ENCODE measurements at regions not wholly inside any gene's neighbourhood (a gene's known extent, or its start where the extent isn't known, plus 50 kb on each side); places are given as distances from the start of the nearest gene placed in this dataset.
"Not testable (repeated sequence)": the region's sequence is repeated elsewhere in the genome, so short reads cannot be mapped to it uniquely, and the experiment has no call there.

DNA sequence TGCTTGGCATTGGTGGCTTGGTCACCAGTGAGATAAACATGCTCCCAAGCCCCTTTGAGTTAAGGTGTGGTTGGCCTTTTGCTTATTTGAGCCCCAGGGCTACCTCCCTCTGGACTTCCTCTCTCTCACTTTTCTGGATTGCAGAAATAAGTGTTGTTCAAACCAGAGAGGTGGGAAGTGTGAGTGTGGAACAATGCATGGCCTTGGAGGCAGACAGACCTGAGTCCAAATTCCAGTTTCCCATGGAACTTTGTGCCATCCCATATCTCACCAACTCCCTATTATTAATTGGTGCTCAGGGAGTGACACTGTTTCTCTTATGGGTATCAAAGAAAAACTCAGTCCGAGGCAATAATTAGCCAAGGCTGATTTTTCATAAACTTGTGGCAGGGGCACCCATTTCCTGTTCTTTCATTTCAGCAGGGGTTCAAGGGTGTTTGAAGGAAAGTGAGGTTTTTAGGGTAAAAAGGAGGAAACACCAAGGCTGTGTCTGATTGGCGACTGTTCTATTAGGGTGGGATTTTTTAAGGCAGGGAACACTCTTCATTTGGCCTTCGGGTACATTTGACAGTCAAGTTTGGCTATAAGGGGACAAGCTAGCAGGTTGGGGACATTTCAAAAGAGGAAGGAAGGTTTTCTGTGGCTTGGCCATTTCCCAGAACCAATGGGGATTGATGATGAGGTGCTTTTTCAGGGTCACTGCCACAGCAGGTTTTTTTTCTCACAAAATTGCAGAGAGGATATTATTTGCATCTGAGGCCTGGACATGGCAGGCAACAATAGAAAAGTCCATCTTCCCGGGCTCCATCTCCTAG lies 148.8 kb upstream of the NPY start:
- DNase-seq (ENCODE audit: low spot score) = no peak

DNA sequence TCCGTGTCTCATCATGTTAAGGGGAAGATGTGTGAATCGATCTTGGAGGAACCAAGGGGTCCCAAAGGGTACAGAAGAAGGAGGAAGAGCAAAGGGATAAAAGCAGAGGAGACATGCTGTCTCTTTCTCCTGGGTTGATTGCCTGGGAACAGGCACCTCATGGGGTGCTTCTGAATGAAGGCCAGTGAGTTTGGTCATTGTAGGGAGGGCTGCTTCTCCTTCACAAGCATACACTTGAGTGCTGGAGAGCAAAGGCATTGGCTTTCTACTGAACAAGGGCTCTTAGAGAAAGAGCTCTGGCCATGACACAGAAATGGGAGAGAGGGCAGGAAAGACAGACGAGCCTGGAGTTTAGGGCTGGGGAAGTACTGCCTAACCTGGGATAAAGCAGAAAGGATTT lies 146.7 kb upstream of the NPY start:
- no peak for DNase-seq (ENCODE audit: low spot score)

DNA sequence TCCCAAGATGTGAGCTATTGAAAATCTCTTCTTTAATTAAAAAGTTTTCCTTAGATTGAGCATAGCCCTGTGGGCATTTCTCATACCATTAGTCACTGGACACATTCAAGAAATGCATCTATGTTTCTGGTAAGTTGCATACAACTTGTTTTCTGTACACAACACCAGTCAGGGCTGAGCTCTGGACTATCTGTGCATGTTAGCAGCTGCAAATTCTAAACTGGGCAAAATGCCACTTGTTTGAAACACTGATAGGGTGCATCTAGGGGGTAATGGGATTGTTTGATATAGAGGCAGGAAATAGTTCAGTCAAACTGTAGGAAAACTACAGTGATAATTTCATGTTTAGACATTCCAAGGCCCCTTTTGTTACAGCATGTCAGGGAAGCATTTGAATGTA lies 145.6 kb upstream of the NPY start:
- DNase-seq (ENCODE audit: low spot score) = no peak

DNA sequence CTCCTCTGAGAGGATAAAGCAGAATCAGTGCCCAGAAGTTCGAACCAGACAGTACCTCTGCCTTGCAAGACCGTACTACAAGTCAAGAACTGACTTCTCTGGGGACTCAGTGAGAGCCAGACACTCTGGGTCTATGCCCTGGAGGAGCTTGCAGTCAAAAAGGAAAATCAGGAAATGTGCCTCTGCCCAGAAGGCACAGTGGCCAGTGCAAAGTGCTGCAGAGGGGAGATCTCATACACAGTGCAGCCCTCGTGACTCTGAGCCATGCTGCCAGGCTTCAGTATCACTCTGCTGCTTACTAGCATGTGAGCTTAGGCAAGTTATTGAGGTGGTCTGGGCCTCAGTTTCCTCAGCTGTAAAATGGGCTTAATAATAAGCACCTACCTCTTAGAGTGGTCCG lies 144.0 kb upstream of the NPY start:
- no peak for DNase-seq (ENCODE audit: low spot score)

DNA sequence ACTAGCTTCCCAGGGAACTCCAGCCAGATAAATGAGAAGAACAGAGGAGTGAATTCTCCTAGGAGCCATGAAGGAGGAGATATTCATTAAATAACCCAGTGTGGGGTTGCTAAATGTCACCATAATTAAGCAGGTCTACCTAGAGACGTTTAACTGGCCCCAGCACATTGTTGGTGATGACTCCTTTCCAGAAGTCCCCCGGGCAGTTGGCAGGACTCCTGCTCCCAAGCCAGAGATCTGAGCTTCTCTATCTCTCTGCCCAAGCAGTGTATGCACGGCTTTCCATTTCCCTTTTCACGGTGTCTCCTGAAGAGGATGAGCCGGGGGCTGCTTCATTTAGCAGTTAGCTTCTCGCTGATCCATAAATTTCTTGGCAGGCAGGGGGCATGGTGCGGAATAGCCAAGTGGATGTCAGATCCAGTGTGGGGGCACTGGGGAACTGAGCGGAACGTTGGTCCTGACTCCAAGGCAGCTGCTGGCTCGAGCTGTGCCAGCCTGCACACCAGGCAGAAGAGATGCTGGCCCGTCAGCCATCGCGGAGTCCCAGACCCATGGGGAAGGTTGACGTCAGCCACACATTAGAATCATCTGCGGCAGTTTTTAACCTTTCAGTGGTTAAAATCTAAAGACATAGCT lies 142.0 kb upstream of the NPY start:
- no peak for DNase-seq (ENCODE audit: low spot score)

DNA sequence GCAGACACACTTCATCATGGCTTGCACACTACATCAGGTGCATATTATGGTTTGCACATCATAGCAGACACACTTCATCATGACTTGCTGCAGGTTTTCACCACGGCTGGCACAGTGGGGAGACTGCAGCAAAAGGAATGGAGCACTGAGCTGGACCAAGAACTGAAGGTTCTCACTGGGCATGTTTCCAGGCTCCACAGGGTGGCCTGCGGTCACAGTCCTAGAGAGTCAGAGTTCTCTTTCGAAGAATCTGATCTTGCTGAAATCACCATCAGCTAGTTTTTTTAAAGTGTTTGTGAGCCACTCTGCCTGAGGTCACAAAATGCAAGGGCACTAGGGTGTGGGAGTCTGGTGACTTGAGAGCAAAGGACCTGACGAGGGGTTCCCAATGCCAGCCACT lies 140.4 kb upstream of the NPY start:
- DNase-seq (ENCODE audit: low spot score) = no peak

DNA sequence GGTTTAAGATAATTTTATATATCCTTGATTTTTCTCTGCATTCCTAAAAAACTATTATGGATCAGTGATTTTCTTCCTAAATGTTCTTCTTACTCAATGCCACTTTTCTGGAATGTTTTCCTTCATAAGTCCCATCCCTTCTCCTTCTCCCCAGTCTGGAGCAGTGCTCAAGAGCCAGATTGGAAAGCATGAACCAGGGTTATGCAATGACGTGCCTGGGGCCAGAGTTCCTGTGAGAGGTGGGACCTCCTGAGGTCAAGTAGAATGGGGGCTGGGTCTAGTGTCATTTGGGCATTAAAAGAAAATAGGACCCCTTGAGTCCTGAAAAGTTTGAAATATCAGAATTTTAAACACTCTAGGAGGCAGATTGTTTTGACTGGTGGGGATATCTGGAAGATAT lies 132.0 kb upstream of the NPY start:
- DNase-seq (ENCODE audit: low spot score) = no peak

DNA sequence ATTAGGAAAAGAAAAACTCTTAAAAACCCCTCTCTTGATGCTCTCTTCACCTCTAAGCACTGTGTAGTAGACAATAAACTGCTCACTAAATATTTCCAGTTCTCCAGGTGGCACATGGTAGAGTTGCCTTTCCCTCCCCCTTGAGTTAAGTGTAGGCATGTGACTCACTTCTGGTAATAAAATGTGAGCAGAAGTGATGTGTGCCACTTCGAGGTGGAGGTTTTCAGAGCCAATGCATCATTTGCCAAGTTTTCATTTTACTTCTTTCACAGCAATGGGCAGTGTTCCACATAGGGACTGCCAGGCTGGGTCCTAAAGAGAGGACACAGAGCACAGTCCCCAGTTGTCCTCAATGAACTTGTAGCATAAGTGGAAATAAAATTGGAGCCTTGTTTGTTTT lies 131.6 kb upstream of the NPY start:
- DNase-seq (ENCODE audit: low spot score) = peak; percentile 21

DNA sequence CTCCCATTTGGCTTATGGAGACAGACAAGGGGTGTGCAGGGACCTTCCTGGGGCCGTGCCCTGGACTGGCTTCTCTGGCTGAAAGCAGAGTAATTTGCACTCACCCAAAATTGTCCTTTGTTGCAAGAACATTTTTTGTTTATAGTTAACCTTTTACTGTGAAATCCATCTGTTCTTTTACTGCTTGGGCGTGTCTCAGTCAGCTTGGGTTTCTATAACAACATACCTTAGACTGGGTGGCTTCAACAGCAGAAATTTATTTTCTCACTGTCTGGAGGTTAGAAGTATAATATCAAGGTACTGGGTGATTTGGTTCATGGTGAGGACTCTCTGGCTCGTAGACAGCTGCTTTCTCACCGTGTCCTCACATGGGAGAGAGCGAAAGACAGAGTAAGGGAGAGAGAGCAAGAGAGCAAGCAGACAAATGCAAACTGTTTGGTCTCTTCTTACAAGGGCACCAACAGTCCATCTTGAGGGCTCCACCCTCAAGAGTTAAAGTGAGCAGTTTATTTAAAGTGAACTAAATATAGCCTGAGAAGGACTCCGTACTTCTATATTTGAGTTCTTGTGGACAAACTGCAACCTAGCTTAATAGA lies 131.0 kb upstream of the NPY start:
- DNase-seq (ENCODE audit: low spot score) = no peak

DNA sequence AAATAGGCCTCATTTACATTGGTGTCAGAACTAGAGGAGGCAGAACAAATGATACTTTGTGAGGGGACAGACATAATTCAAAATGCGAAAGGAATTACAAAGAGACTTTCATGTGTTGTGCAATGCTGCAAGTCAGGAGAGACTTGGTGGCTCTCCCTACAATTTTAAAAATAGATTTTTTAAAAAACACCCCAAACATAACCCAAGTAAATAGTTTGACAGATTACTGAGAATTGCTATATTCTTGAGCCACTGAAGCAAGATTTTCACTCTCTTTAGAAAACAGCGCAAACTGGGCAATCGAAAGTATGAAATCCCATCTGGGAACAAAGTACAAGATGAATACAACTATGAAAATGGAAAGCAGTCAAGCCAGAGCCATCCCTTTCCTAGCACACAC lies 126.3 kb upstream of the NPY start:
- no peak for DNase-seq (ENCODE audit: low spot score)

DNA sequence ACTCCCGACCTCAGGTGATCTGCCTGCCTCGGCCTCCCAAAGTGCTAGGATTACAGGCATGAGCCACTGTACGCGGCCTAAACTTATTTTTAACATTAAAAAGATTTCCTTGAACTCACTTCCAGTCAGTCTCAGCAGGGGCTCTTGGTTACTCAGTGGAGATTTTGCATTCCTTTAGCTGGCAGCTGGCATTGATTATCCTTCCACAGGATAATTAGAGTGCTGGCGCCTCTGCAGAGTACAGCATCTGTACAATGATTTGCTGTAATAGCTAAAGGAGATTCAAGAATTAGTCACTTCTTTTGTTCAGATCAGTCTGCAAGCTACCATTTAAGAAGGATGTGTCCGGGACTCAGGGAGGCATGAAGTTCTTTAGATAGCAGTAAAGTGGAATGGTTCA lies 125.0 kb upstream of the NPY start:
- no peak for DNase-seq (ENCODE audit: low spot score)

DNA sequence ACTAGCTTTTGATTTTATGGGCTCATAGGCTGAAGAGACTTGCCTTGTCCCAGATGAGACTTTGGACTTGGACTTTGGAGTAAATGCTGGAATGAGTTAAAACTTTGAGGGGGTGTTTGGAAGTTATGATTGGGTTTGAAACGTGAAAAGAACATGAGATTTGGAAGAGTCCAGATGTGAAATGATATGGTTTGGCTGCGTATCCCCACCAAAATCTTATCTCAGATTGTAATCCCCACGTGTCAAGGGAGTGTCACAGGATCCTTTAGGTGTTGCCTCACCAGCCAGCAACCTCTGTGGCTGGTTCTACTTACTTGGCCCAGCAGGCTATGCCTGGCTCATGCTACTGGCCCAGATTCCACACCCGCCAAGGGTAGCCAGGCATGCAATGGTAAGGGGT lies 119.6 kb upstream of the NPY start:
- no peak for DNase-seq (ENCODE audit: low spot score)

DNA sequence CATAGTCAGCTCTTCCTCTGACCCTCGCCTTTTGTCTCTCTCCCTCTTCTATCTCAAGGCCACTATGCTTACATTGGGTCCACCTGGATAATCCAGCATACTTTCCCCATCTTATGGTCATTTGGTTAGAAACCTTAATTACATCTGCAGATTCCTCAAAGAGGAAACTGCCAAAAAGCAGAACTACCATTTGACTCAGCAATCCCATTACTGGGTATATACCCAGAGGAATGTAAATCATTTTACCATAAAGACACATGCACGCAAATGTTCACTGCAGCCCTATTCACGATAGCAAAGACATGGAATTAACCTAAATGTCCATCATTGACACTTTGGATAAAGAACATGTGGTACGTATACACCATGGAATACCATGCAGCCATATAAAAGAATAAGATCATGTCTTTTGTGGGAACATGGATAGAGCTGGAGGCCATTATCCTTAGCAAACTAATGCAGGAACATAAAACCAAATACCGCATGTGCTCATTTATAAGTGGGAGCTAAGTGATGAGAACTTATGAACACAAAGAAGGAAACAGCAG lies 114.8 kb upstream of the NPY start:
- DNase-seq (ENCODE audit: low spot score) = no peak

DNA sequence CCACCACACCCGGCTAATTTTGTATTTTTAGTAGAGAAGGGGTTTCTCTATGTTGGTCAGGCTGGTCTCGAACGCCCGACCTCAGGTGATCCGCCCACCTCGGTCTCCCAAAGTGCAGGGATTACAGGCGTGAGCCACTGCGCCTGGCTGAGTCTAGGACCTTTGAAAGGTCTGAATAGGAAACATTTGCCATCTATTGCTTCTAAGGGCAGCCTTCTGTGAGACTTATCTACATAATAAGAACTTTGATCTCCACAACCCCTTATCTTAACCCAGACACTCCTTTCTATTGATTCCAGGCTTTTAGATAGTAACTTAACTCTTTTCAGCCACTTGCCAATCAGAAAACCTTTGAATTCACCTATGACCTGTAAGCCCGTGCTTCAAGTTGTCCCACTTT lies 112.0 kb upstream of the NPY start:
- DNase-seq (ENCODE audit: low spot score) = not testable (repeated sequence)

DNA sequence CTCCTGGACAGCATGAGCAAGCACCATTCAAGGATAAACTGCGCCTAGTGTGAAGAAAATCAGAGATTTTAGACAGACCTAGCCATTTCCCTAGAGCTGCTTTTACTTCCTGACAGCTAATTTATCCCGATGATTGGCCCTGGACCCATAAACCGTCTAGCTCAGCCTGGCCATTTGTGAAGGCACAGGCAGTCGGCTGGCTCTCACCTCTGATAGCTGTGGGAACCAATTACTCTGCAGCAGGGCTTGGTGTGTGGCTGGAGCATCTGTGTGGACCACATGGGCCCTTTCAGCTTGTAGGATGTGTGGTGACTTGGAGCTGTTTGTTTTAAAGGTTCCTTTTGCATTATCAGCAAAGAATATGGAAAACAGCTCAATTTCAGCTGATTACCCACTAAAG lies 111.1 kb upstream of the NPY start:
- no peak for DNase-seq (ENCODE audit: low spot score)

DNA sequence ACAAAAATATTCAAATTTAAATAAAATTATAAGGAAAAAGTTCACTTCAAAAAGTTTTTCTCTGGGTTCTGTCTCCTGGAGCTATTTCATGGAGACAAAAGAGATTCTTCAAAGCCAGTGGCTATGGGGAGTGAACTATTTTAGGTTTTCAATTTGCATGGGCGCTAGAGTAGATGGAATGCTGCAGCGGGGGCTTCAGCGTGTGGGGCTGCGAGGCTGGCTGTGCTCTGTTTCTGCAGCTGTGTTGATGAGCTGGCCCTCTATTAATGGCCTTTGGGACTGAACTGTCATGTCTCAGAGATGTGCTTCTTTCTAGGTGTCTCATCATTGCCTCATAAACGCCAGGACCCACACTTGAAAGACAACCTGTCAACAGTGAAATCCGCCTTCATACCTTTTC lies 108.4 kb upstream of the NPY start:
- DNase-seq (ENCODE audit: low spot score) = no peak

DNA sequence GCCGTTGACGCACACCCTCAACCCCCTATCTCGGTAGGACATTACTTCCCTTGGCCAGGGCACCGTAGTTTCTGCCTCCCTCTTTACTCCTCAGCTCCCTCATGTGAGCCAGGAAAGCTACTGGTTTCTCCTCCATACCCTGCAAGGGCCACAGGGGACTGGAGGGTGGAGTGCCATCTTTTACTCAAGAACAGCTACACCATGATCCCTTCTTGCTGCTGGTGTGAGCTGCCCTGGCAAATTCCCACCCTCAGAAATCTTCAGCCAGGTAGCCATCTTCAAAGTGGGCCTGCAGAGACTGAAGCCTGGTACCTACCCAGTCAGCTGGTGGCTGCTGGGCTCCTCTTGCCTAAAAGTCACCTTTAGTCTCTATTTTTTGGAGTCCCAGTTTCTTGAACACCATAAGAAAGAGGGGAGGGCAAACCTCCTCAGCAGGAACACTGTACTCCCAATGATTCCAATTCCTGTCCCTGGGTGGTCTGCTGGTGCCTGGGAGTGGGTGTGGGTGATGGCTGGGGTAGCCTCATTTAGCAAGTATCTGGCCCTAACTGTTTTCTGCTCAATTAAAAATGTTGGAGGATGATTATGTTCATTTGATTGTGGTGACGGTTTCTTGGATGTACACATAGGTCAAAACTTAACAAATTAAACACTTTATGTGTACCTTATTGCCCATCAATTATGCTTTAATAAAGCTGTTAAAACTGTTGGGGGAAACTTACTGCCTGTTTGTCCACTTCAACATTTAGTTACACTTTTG lies 105.0 kb upstream of the NPY start:
- DNase-seq (ENCODE audit: low spot score) = no peak

DNA sequence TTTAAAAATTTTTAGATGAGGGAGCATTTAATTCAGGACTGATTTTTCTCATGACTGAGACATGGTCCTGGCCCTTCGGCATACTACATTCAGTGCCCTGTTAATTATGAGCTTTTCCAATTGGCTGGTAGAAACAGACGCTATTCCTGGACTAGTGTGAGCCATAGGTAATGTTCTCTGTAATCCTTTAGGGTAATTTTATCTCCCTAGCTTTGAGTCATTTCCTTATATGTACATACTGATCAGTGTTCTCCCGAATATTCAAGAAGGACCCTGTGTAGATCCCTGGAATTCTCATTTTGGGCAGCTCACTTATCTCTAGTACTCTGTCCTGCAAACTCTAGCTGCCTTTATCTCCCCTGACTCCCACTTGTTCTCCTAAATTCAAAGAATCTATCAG lies 92.6 kb upstream of the NPY start:
- no peak for DNase-seq (ENCODE audit: low spot score)

DNA sequence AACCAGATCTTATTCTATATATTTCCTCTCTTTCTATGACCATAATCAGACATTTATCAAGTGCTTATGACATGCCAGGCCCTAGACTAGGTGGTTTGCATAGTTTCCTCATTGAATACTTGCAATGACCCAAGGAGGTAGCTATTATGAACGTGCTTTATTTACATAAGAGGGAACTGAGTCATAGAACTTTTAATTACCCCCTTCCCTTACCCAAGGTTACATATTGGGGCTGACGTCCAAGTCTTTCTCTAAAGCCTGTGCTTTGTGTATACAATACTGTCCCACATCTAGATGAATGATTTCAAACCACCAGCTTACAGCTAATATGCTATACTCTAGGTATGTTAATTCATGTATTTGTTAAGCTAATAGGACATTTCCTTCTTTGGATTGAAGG lies 91.9 kb upstream of the NPY start:
- no peak for DNase-seq (ENCODE audit: low spot score)

DNA sequence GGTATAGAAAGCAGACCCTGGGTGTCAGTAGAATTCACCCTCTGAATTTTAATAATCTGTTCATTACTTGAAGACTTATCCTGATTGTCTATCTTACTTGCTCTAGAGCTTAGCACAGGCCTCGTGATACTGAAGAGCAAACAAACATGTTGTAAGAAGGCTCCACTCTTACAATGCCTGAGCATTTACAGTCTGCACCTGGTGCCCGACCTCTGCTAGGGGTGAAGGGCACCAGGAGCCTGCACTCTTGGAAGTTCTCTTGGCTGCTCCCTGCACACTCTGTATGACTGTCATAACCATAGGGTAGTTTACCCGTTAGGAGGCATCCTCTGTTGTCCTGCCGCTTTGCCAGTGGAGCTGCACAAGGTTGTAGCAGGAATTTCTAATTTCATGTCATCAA lies 91.3 kb upstream of the NPY start:
- DNase-seq (ENCODE audit: low spot score) = no peak

DNA sequence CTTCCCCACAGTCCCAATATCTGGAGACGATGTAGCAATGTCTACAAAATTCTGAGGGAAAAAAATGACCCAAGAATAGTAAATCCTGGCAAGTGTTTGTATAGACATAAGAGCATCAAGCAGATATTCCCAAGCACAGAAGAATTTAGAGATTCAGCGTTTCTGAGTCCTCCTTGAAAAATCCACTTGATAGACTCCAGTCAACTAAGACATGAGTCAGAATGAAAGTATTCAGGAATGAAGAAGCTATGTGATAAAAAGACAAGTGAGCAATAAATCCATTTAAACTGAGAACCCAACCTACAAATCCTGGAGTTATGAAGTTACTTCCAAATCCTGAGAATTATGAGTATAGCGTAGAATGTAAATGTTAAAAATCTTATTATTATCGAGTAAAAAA lies 86.1 kb upstream of the NPY start:
- no peak for DNase-seq (ENCODE audit: low spot score)

DNA sequence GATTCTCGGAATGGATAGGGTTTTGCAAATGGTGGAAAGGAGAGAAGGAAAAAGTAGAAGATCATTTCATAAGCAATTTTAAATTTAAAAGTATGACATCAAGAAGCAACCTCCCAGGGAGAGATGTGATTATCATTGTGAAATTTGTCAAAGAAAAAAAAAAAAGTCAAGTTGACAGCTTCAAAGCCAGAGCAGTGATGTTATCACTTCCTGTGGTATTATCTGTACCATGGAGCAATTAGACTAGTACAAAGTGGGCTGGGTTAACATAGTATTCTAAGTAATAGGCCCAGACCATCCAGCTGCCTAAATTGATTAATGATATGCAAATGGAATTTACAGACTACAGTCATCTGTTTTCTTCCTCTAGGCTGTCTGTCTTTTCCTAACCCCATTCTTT lies 84.0 kb upstream of the NPY start:
- peak; percentile 44 for DNase-seq (ENCODE audit: low spot score)

All from SW480 (cell line).